Breast epithelium (tissue), 4 donors: ENCODE measurements at regions not wholly inside any gene's neighbourhood (a gene's known extent, or its start where the extent isn't known, plus 50 kb on each side); places are given as distances from the start of the nearest gene placed in this dataset.

ENCODE experiments used
- DNase-seq, 2 donors: peaks; one replicate each; pipeline ENCODE4 v3.0.0-alpha.2; 2019; ENCODE audit warnings: low spot score in 2 of 2
- H3K27ac ChIP-seq, 2 donors: fragments of 200-600 bp; sonication (generic) in 1 of 2; one replicate each; pipeline ENCODE4 v1.5.1; 2016 to 2019; ENCODE audit warnings: mild to moderate bottlenecking in 1 of 2
- H3K27me3 ChIP-seq, 2 donors: fragments of 200-600 bp; sonication (generic) in 1 of 2; one replicate each; pipeline versions ENCODE4 v1.5.1 to v1.6.0; 2017 to 2019; ENCODE audit warnings: control low read depth in 1 of 2, mild to moderate bottlenecking in 1 of 2
- H3K36me3 ChIP-seq: fragments of 200-600 bp; one replicate; pipeline ENCODE4 v1.5.1; 2019
- H3K4me1 ChIP-seq, 2 donors: fragments of 200-600 bp; sonication (generic); one replicate each; pipeline ENCODE4 v1.5.1; 2016 to 2019; ENCODE audit warnings: control low read depth in 1 of 2
- H3K4me3 ChIP-seq, 3 donors: fragments of 200-600 bp; sonication (generic); 1 replicate in 2 of 3; 2 replicates in 1 of 3; pipeline ENCODE4 v1.5.1; 2016 to 2019; ENCODE audit warnings: mild to moderate bottlenecking in 3 of 3, moderate library complexity in 2 of 3
- H3K9me3 ChIP-seq, 2 donors: fragments of 200-600 bp; sonication (generic) in 1 of 2; one replicate each; pipeline ENCODE4 v1.5.1; 2016 to 2019; ENCODE audit warnings: control low read depth in 1 of 2
- CTCF ChIP-seq, 3 donors: fragments of 450-650 bp; IDR thresholded peaks; one replicate each; pipeline ENCODE4 v1.5.1; 2016 to 2017; ENCODE audit warnings: antibody characterized with exemption in 3 of 3, mild to moderate bottlenecking in 3 of 3, moderate library complexity in 3 of 3
- POLR2A ChIP-seq: fragments of 450-650 bp; IDR thresholded peaks from one replicate; pipeline ENCODE4 v1.6.1; 2016; ENCODE audit warnings: antibody characterized with exemption, mild to moderate bottlenecking, moderate library complexity
- POLR2AphosphoS5 ChIP-seq, 3 donors: sonication (generic); formaldehyde crosslinking; IDR thresholded peaks; one replicate each; pipeline ENCODE4 v1.6.1; 2017; ENCODE audit warnings: antibody characterized with exemption in 3 of 3
- intact Hi-C: fragments of 100-400 bp; cut with DNase I; formaldehyde crosslinking; loops from one replicate; pipeline ENCODE4 v1.15.1; 2023; ENCODE audit warnings: low total_unique reads

GRCh38 chr4:125547836-125548235 lies 233.1 kb downstream of the FAT4 start:
- H3K36me3 ChIP-seq = no peaks in the 10 kb centered on the region
- peaks cover 0 to 4% of the 10 kb centered on the region in 2 donors for H3K9me3 ChIP-seq
- H3K4me1 ChIP-seq = no peaks in the 10 kb centered on the region
- H3K4me3 ChIP-seq = no peak overlapping the region
- intact Hi-C loops = loop anchor here (5.0 kb wide), 1 partner anchor 94 kb away; no protein-coding TSS in a partner anchor
- H3K27me3 ChIP-seq = no peaks in the 10 kb centered on the region
- TF ChIP-seq POLR2A = no peak
- no peak for TF ChIP-seq CTCF (IDR thresholded peaks at IDR 0.05)
- TF ChIP-seq POLR2AphosphoS5 (IDR thresholded peaks at IDR 0.05) = no peak
- no peak overlapping the region for H3K27ac ChIP-seq
- DNase-seq = no peak

DNA sequence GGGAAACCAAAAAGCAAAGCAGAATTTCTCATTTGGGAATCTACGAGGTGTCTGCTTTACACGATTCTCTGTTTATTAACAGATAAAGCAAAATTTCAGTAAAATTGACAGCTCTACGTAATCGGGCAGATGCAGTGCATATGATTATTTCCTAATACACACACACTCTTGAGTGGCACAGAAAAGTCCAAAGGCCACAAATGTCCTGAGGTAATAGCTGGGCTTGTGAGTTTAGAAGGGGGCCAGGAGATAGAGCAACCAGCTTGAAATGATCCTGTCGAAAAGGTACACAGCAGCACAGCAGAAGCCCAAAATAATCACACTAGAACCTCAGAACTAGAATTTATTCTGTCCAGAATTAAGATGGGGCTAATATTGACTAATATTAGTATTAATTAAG lies 236.0 kb downstream of the FAT4 start:
- intact Hi-C loops = no loop called here
- no peak for DNase-seq
- Histone ChIP-seq H3K27me3 (no peaks in the 10 kb centered on the region), H3K36me3 (no peaks in the 10 kb centered on the region), H3K4me1 (no peaks in the 10 kb centered on the region), H3K4me3 (no peak overlapping the region), H3K27ac (no peak overlapping the region), H3K9me3 (peaks cover 0 to 4% of the 10 kb centered on the region in 2 donors)
- no peak for TF ChIP-seq POLR2AphosphoS5 (IDR thresholded peaks at IDR 0.05)
- no peak for TF ChIP-seq POLR2A
- TF ChIP-seq CTCF (IDR thresholded peaks at IDR 0.05) = no peak

GRCh38 chr4:125551466-125551865 lies 236.7 kb downstream of the FAT4 start:
- no peak for DNase-seq
- Histone ChIP-seq H3K27ac (no peak overlapping the region), H3K9me3 (peaks cover 1 to 2% of the 10 kb centered on the region in 2 donors), H3K27me3 (no peaks in the 10 kb centered on the region), H3K36me3 (no peaks in the 10 kb centered on the region), H3K4me1 (no peaks in the 10 kb centered on the region), H3K4me3 (no peak overlapping the region)
- intact Hi-C loops = no loop called here
- no peak for TF ChIP-seq POLR2AphosphoS5 (IDR thresholded peaks at IDR 0.05)
- no peak for TF ChIP-seq CTCF (IDR thresholded peaks at IDR 0.05)
- TF ChIP-seq POLR2A = no peak

DNA sequence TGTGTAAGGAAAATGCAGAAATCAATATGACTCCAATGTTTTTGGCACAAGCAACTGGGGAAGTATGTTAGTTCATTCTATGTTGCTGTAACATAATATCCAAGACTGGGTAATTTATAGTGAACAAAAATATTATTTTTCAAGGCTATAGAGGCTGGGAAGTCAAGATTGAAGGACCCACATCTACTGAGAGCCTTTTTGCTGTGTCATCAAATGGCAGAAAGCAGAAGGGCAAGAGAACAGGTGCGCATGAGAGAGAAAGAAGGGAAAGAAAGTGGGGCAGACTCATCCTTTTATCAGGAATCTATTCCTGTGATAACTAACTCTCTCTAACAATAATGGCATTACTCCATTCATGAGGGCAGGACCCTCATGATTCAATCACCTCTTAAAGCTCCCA lies 237.2 kb downstream of the FAT4 start:
- H3K27ac ChIP-seq = no peak overlapping the region
- no peak for DNase-seq
- H3K36me3 ChIP-seq = no peaks in the 10 kb centered on the region
- H3K4me3 ChIP-seq = no peak overlapping the region
- H3K9me3 ChIP-seq = peaks cover 0 to 5% of the 10 kb centered on the region in 2 donors
- no peaks in the 10 kb centered on the region for H3K27me3 ChIP-seq
- H3K4me1 ChIP-seq = no peaks in the 10 kb centered on the region
- intact Hi-C loops = no loop called here
- TF ChIP-seq POLR2A (no peak), POLR2AphosphoS5 (IDR thresholded peaks at IDR 0.05) (no peak), CTCF (IDR thresholded peaks at IDR 0.05) (no peak)

DNA sequence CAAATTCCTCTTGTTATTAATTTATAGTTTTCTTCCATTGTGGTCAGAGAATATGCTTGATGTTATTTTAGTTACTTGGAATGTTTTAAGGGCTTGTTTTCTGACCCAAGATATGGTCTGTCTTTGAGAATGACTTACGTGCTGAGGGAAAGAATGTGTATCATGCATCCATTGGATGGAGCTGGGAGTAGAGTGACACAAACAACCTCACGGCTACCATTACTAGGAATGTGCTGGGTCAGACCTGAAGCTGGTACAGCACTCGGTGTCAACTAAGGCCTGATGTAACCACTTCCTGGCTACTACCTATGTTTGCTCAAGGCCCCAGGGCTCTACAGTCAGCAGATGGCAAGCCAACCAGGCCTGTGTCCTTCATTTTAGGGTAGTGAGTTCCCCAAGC lies 257.8 kb downstream of the FAT4 start:
- no peaks in the 10 kb centered on the region for H3K4me1 ChIP-seq

More for the DNA sequence above, 257.8 kb downstream of the FAT4 start:
- TF ChIP-seq POLR2A (no peak), CTCF (IDR thresholded peaks at IDR 0.05) (no peak), POLR2AphosphoS5 (IDR thresholded peaks at IDR 0.05) (no peak)
- intact Hi-C loops = no loop called here
- no peak overlapping the region for H3K4me3 ChIP-seq
- DNase-seq = no peak
- H3K27ac ChIP-seq = no peak overlapping the region
- no peaks in the 10 kb centered on the region for H3K27me3 ChIP-seq
- no peaks in the 10 kb centered on the region for H3K9me3 ChIP-seq
- H3K36me3 ChIP-seq = no peaks in the 10 kb centered on the region
